Esophagus squamous epithelium (tissue), 5 donors: ENCODE measurements at regions not wholly inside any gene's neighbourhood (a gene's known extent, or its start where the extent isn't known, plus 50 kb on each side); places are given as distances from the start of the nearest gene placed in this dataset.
"Not testable (repeated sequence)": the region's sequence is repeated elsewhere in the genome, so short reads cannot be mapped to it uniquely, and the experiment has no call there.

Experiments used
- DNase-seq: peaks from one replicate; lab custom pipeline; 2025; lab: John Stamatoyannopoulos, UW
- H3K27ac ChIP-seq, 4 donors: fragments of 200-600 bp; sonication (generic); one replicate each; pipeline ENCODE4 v1.5.1; 2016 to 2019; ENCODE audit warnings: mild to moderate bottlenecking in 1 of 4
- H3K27me3 ChIP-seq, 4 donors: fragments of 200-600 bp; sonication (generic); 1 replicate in 3 of 4; 2 replicates in 1 of 4; pipeline versions ENCODE4 v1.5.1 to v1.6.0; 2017 to 2021; ENCODE audit warnings: antibody characterized with exemption in 1 of 4
- H3K36me3 ChIP-seq, 3 donors: fragments of 200-600 bp; sonication (generic); one replicate each; pipeline ENCODE4 v1.5.1; 2016 to 2019
- H3K4me1 ChIP-seq, 3 donors: fragments of 200-600 bp; sonication (generic); one replicate each; pipeline ENCODE4 v1.5.1; 2017 to 2019
- H3K4me3 ChIP-seq, 4 donors: fragments of 200-600 bp; sonication (generic); 1 replicate in 3 of 4; 2 replicates in 1 of 4; pipeline ENCODE4 v1.5.1; 2016 to 2019; ENCODE audit warnings: mild to moderate bottlenecking in 2 of 4, moderate library complexity in 1 of 4
- H3K9me3 ChIP-seq, 3 donors: fragments of 200-600 bp; sonication (generic); one replicate each; pipeline ENCODE4 v1.5.1; 2016 to 2019
- CTCF ChIP-seq, 6 experiments: fragments of 450-650 bp in 4 of 6; fragments of 200-600 bp in 2 of 6; sonication (generic) in 2 of 6; IDR thresholded peaks; one replicate each; pipeline ENCODE4 v1.5.1; 2016 to 2019; ENCODE audit warnings: antibody characterized with exemption in 6 of 6, mild to moderate bottlenecking in 4 of 6, moderate library complexity in 4 of 6
- POLR2A ChIP-seq, 4 donors: fragments of 450-650 bp; IDR thresholded peaks; one replicate each; pipeline ENCODE4 v1.6.1; 2017; ENCODE audit warnings: antibody characterized with exemption in 4 of 4, mild to moderate bottlenecking in 4 of 4, moderate library complexity in 3 of 4
- WGBS, 2 donors: methylation state at CpG; one replicate each; pipeline ENCODE4 v1.1.5; 2018; 5-methylcytosine and 5-hydroxymethylcytosine counted together
- intact Hi-C: fragments of 100-400 bp; cut with DNase I; formaldehyde crosslinking; loops from one replicate; pipeline ENCODE4 v1.15.0; 2022
- donor health status: DM: yes; HTN: yes; CAD: no.

GRCh38 chr9:25129537-25129936 lies 548.7 kb downstream of the TUSC1 start:
- H3K36me3 ChIP-seq = no peaks in the 10 kb centered on the region
- 87 to 95% methylated on average over 2 of the region's 2 CpGs for WGBS, 2 donors
- TF ChIP-seq CTCF (IDR thresholded peaks at IDR 0.05) = no peak
- no peak for TF ChIP-seq POLR2A (IDR thresholded peaks at IDR 0.05)
- no peak for DNase-seq
- H3K4me3 ChIP-seq = no peak overlapping the region
- H3K9me3 ChIP-seq = no peaks in the 10 kb centered on the region
- H3K27ac ChIP-seq = no peak overlapping the region
- H3K4me1 ChIP-seq = no peaks in the 10 kb centered on the region
- intact Hi-C loops = no loop called here
- H3K27me3 ChIP-seq = no peaks in the 10 kb centered on the region

GRCh38 chr9:25121811-25122210 lies 556.4 kb downstream of the TUSC1 start:
- intact Hi-C loops = no loop called here
- H3K36me3 ChIP-seq = no peaks in the 10 kb centered on the region
- no peak overlapping the region for H3K4me3 ChIP-seq
- no peak for TF ChIP-seq CTCF (IDR thresholded peaks at IDR 0.05)
- no peak for TF ChIP-seq POLR2A (IDR thresholded peaks at IDR 0.05)
- H3K9me3 ChIP-seq = no peaks in the 10 kb centered on the region
- H3K27me3 ChIP-seq = no peaks in the 10 kb centered on the region
- H3K27ac ChIP-seq = no peak overlapping the region
- DNase-seq = no peak
- H3K4me1 ChIP-seq = no peaks in the 10 kb centered on the region

GRCh38 chr9:25119041-25119440 lies 559.2 kb downstream of the TUSC1 start:
- TF ChIP-seq POLR2A (IDR thresholded peaks at IDR 0.05) (no peak), CTCF (IDR thresholded peaks at IDR 0.05) (no peak)
- DNase-seq = no peak
- H3K27me3 ChIP-seq = no peaks in the 10 kb centered on the region
- no peaks in the 10 kb centered on the region for H3K4me1 ChIP-seq
- no peaks in the 10 kb centered on the region for H3K9me3 ChIP-seq
- 32 to 48% methylated on average over 3 of the region's 3 CpGs for WGBS, 2 donors
- intact Hi-C loops = no loop called here
- H3K27ac ChIP-seq = no peak overlapping the region
- no peak overlapping the region for H3K4me3 ChIP-seq
- no peaks in the 10 kb centered on the region for H3K36me3 ChIP-seq

GRCh38 chr9:25117791-25118190 lies 560.5 kb downstream of the TUSC1 start:
- DNase-seq = no peak
- intact Hi-C loops = no loop called here
- H3K27me3 ChIP-seq = no peaks in the 10 kb centered on the region

GRCh38 chr9:25102204-25102603 lies 556.5 kb upstream of the IZUMO3 start:
- WGBS, 2 donors = 82 to 94% methylated on average over 4 to 8 of the region's 8 CpGs
- H3K27me3 ChIP-seq, DNase-seq, H3K4me1 ChIP-seq, H3K36me3 ChIP-seq, H3K4me3 ChIP-seq, H3K27ac ChIP-seq, intact Hi-C loops: not testable (repeated sequence)
- peaks cover 0 to 11% (median 0%) of the 10 kb centered on the region in 3 donors for H3K9me3 ChIP-seq

More at GRCh38 chr9:25117791-25118190, 560.5 kb downstream of the TUSC1 start:
- Histone ChIP-seq H3K4me1 (no peaks in the 10 kb centered on the region), H3K9me3 (no peaks in the 10 kb centered on the region), H3K27ac (no peak overlapping the region), H3K36me3 (no peaks in the 10 kb centered on the region), H3K4me3 (no peak overlapping the region)
- TF ChIP-seq POLR2A (IDR thresholded peaks at IDR 0.05) = no peak
- TF ChIP-seq CTCF (IDR thresholded peaks at IDR 0.05) = no peak

- intact Hi-C loops = no loop called here
Measured at GRCh38 chr9:25094518-25094917, 548.8 kb upstream of the IZUMO3 start.

More at GRCh38 chr9:25094518-25094917, 548.8 kb upstream of the IZUMO3 start:
- Histone ChIP-seq H3K4me3 (no peak overlapping the region), H3K27me3 (no peaks in the 10 kb centered on the region), H3K27ac (no peak overlapping the region), H3K9me3 (no peaks in the 10 kb centered on the region), H3K36me3 (no peaks in the 10 kb centered on the region), H3K4me1 (no peaks in the 10 kb centered on the region)
- TF ChIP-seq POLR2A (IDR thresholded peaks at IDR 0.05) (no peak), CTCF (IDR thresholded peaks at IDR 0.05) (no peak)
- 67 to 70% methylated on average over 3 of the region's 3 CpGs for WGBS, 2 donors
- DNase-seq = no peak
